Astrocyte (in vitro differentiated cells and primary cell): ENCODE measurements at regions not wholly inside any gene's neighbourhood (a gene's known extent, or its start where the extent isn't known, plus 50 kb on each side); places are given as distances from the start of the nearest gene placed in this dataset.
"Not testable (repeated sequence)": the region's sequence is repeated elsewhere in the genome, so short reads cannot be mapped to it uniquely, and the experiment has no call there.

Source experiments
- CTCF ChIP-seq: IDR thresholded peaks from 2 replicates; pipeline ENCODE4 v1.5.1; 2011; ENCODE audit warnings: low read depth, mild to moderate bottlenecking, inconsistent platforms, low read length, moderate library complexity; ENCODE audit not compliant: insufficient read depth
- EZH2 ChIP-seq: IDR thresholded peaks from 2 replicates; pipeline ENCODE4 v1.6.1; 2012; ENCODE audit warnings: mild to moderate bottlenecking, low read length, inconsistent platforms; ENCODE audit not compliant: insufficient read depth

DNA sequence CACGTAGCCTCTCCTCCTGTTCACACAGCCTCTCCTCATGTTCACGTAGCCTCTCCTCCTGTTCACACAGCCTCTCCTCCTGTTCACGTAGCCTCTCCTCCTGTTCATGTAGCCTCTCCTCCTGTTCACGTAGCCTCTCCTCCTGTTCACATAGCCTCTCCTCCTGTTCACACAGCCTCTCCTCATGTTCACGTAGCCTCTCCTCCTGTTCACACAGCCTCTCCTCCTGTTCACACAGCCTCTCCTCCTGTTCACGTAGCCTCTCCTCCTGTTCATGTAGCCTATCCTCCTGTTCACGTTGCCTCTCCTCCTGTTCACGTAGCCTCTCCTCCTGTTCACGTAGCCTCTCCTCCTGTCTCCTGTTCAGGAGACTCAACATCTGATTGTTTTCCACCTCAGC is 88.5 kb upstream of the ZSCAN2 start:
- TF ChIP-seq CTCF, EZH2: not testable (repeated sequence)
